HG02610 (cell line): ENCODE measurements at regions not wholly inside any gene's neighbourhood (a gene's known extent, or its start where the extent isn't known, plus 50 kb on each side); places are given as distances from the start of the nearest gene placed in this dataset.

Source experiments
- ATAC-seq: cut with Tn5 transposase; IDR thresholded peaks from one replicate; pipeline ENCODE4 v1.9.1; 2021; ENCODE audit warnings: mild to moderate bottlenecking, moderate library complexity; ENCODE audit not compliant: unreplicated experiment

DNA sequence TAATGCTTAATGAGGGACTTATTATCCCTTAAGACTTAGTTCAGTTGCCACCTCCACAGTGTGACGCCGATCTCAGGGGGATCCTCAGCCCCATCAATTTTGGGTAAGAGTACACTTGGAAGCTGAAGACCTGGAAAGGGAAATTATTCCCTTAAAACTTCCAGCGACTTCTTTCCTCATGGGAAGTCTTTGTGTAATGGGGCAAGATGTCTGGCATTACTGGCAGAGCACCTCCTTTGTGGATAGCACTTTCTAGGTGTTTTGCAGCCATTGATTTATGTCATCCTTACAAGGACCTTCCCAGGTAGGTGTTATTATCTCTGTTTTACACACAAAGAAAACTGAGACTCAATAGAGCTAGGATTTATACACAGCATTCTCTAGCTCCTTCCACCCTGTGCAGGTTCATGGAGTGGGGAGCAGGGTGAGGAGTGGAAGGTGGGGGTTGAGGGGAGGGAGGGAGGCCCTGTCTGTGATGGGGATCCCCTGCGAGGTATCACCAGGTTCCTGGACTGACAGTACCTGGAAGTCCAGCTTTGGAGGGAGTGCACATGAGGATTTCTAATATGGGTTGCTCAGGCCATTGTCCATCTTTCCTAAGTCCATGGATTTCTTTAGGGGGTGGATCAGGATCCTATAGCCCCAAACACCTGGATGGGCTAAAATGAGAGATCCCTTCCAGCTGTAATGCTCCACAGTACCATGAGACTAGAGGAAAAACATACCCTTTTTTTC lies 79.4 kb downstream of the MYCN start:
- no peak for ATAC-seq

DNA sequence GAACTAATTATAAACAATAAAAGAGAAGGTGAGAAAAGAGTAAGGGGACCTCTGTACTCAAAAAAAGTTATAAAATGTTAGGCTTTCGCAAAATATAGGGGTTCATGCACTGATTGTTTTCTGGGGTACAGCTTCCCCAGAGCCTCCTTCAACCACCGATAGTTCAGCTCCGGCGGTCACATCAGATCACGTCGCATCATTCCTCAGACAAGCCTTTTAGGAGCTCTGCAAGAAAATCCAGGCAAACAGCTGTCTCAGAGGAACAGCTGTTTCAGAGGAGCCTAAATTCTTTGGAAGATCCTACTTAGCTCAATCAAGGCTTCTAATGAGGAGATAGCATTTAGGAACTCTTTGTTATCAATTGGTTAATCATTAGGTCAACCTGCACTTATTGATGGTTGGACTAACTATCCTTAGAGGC lies 78.7 kb downstream of the MYCN start:
- no peak for ATAC-seq

DNA sequence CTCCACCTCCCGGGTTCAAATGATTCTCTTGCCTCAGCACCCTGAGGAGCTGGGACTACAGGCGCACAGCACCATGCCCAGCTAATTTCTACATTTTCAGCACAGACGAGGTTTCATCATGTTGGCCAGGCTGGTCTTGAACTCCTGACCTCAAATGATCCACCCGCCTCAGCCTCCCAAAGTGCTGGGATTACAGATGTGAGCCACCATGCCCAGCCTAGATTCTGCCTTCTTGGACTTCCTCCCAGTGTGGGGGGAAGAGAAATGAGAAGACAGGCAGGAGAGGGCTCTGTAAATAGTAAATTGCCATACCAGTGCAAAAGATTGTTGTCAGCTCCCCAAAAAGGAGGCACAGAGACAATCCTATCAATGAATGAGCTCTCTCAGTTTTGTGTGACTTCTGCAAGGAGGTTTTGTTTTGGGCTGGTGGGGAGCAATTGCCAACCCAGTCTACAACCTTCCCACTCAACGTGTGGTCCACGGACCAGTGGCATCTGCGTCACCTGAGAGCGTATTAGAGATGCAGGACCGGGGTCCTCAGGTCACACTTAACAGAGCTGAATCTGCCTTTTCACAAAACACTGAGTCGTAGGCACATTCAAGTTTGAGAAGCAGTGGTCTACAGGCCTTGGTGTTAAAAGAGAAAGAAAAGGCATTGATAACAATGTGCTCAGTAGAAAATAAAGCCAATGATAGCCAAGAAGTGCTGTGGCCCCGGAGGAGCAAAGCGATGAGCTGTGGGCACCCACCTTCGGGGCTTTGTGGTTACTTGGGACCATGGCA lies 78.1 kb downstream of the MYCN start:
- ATAC-seq: no peak

DNA sequence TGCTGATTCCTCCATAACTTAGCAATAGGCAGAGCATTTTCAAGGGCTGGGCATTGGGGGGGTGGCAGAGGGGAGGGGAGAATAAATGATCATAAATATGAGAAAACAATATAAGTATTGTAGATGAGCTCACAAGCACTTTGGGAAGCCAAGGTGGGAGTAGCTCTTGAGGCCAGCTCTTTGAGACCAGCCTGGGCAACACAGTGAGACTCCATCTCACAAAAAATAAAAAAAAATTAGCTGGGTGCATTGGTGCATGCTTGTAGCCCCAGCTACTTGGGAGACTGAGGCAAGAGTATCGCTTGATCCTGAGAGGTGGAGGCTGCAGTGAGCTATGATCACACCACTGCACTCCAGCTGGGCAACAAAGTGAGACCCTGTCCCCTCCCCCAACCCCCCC lies 75.9 kb downstream of the MYCN start:
- no peak for ATAC-seq

DNA sequence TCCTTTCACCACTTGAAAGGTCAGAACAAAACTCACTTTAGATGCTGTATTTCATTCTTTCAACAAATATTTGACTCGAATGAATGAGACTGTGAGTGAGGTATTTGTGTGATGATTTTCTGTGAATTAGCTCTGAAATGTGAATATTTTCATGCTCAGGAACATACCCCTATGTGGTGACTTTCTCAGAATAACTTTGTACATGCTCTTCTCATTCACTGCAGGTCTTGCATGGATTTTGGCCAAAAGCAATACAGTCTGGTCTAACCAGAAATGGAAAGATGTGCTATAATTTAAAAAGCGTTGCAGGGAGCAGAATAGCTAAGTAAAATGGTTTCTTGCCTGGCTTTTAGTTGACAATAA lies 75.5 kb downstream of the MYCN start:
- no peak for ATAC-seq

DNA sequence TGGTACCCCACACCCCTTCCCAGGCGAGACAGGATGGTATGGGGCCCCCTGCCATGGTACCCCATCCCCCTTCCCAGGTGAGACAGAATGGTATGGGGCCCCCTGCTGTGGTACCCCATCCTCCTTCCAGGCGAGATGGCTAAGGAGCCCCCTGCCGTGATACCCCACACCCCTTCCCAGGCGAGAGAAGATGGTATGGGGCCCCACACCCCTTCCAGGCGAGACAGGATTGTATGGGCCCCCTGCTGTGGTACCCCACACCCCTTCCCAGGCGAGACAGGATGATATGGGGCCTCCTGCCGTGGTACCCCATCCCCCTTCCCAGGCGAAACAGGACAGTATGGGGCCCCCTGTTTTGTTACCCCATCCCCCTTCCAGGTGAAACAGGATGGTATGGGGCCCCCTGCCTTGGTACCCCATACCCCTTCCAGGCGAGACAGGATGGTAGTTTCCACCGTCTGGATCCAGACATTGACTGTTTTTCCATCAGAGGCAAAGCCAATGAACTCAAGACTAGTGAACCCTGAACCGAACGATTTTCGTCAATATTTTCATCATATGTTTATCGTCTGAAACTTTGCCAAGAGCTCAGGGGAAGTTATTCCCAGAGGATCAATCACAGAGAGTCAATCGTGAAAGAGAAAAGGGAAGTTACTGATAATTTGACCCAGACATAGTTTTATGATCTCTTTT lies 75.0 kb downstream of the MYCN start:
- ATAC-seq: no peak

DNA sequence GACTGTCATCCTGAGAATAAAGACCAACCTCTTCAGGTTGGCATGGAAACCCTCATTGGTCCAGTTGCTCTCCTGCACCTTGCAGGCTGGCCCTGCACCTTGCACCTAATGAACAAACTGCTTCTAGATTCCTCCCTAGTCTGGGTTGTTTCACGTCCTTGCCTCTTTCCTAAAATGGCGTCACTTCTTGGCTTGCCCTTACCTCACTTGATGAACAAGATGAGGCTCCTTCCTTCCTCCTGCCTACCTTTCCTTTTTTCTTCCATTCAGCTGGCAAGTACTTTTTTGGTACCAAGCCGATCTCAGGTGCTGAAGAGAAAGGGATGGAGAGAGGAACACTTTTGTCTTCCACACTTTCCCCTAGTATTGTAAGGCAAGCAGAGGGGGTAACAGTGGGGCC lies 74.5 kb downstream of the MYCN start:
- no peak for ATAC-seq

DNA sequence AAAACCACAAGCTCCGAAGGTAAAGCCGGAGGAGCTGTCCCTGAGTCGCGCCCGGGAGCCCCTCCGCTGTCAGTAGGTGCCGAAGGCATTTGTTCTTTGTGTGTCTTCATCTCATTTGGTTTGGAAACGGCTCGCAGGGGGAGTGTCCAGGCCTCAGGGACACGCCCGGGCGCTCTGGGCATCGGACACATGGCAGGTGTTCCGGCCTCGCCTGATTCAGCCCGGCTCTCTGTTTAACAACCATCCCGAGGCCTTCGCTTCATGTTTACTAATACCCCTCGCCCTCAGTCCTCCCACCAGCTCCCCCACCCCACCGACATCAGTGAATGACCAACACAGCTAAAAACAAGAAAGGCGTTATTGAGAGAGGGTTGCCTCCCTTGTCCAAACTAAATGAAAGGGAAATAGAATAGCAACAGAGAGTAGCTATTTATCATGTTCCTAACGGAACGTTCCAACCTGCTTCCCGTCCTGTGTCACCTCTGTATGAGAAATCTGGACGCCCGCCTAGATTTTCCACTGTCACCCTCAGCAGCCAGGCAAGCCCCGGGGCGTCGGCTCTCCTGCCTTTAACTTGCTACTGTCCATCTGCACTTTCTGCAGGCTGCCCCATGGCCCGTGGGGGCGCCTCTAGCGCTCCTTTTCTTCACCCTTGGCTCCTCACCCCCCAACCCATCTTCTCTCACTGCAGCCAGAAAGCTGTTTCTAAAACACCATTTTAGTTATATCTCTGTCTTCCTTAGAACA lies 73.9 kb downstream of the MYCN start:
- ATAC-seq: no peak

DNA sequence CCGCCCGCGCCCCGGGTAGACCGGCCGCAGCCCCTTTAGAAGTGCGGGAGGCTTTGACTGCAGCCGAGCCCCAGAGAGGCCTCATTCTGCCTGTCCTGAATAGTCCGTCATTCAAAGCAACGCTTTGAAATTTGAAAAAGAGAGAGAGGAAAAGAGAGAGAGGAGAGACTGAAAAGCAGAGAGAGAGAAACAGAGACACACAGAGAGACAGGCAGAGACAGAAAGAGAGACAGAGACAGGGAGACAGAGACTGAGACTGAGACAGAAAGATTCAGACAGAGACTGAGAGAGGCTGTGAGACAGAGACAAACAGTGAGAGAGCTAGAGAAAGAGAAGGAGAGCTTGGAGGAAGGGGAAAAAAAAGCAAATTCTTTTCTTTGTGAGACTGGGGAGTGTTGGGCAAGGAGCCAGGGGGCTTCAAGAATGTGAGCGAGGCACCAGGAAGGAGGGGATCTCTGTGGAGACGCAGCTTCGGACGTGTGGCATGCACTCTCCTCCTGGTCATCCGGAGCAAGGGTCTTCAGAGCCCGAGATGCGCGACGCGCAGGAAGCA lies 73.1 kb downstream of the MYCN start:
- ATAC-seq: no peak

DNA sequence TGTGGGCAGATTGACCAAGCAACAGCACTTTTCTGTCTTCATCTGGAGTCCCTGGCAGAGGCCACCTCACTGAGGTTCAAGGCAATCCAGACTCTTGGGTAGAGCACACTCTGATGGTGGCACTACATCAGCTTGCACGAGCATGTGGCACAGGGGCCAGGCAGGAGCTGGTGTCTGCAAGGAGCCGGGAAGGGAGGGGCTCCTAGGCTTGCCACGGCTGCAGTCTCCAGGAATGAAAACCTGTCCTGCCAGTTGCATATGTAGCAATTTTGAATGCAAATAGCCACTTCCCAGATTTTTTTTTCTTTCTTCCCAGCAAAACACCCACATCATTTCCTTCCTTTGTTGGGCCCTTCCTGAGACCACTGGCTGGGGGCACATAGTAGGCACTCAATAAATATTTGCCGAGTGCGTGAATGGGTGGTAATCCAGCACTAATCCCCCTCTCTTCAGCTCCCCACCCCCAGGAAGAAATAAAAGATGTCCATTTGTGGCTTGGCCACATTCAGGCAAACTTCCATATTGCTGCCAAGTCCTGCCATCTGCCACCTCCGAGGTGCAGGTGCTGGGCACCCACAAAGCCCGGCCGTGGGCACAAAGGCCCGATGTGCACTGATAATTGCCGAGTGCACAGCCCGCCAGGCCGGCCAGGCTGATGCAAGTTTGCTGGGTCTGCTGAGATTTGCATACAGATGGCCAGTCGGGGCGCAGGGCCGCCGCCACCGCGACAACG lies 72.4 kb downstream of the MYCN start:
- no peak for ATAC-seq

DNA sequence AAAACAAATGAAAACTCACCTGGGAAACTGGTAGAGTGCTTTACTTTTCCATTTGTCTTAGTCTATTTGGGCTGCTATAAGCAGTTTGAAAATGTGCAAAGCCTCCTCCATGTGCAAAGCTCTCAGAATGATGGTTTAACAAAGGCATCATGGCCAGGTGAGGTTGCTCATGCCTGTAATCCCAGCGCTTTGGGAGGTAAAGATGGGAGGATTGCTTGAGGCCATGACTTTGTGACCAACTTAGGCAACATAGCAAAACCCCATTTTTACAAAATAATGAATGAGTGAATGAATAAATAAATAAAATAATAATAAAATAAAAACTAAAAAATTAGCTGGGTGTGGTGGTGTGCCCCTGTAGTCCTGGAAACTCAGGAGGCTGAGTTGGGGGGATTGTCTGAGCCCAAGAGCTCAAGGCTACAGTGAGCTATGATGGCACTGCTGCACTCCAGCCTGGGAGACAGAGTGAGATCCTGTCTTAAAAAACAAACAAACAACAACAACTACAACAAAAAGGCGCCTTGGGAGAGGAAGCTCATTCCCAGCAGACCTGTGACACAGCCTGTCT lies 71.8 kb downstream of the MYCN start:
- ATAC-seq: no peak

DNA sequence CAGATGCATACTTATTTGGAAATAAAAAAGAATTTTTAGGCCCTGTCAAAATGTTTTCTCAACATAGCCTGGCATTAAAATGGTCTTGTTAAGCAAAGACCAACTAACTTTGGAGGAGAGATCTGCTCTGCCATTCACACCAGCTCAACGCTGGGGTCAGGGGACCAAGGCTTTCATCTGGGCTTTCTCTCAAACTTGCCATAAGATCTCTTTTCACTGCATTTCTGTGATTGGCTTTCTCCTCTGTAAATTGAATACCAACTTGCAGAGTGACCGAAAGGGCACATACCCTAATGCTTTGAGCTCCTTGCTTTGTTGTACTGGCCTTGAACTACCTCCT lies 71.2 kb downstream of the MYCN start:
- no peak for ATAC-seq

DNA sequence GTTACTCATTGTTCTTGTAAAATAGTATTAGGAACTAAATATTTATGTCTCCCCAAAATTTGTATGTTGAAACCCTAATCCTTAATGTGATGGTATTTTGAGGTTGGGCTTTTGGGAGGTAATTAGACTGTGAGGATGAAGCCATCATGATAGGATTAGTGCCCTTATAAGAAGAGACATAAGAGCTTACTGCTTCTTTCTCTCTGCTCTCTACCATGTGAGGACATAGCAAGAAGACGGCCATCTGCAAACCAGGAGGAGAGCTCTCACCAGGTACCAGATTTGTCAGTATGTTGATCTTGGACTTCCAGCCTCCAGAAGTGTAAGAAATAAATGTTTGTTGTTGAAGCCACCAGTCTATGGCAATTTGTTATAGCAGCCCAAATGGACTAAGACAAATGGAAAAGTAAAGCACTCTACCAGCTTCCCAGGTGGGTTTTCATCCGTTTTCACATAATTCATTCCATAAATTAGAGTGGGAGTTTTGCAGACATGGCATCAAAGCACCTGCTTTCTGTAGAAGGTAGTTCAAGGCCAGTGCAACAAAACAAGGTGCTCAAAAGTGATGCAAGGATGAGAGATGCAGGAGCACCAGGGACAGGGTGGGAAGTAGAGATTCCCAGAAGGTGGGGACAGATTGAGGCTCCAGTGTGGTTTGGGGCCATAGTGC lies 70.7 kb downstream of the MYCN start:
- no peak for ATAC-seq

DNA sequence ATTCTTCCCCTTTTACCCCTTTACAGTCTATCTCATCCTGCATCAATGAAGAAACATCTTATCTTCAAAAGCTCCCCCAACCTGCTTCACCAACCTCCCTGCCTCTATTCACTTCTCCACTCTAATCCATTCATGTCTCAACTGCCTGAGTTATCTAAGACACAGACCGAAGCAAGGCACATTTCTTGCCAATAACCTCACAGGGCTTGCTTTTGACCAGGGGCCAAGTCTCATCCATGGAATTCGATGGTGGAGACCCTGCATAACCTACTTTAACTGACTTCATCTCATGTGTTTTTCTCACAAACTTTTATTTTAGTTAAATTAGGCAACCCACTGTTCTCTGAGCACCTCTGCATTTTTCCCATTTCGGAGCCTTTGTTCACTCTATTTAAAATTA lies 69.7 kb downstream of the MYCN start:
- ATAC-seq: no peak

DNA sequence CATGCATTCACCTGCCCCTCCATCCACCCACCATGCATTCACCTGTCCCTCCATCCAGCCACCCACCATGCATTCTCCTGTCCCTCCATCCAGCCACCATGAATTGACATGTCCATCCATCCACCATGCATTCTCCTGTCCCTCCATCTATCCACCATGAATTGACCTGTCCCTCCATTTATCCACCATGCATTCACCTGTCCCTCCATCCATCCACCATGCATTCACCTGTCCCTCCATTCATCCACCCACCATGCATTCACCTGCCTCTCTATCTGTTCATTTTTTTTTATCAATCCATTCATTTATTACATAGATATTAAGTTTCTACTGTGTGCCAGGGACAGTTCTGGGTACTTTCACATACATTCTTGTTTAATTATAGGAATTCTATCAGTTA lies 69.2 kb downstream of the MYCN start:
- ATAC-seq: no peak

DNA sequence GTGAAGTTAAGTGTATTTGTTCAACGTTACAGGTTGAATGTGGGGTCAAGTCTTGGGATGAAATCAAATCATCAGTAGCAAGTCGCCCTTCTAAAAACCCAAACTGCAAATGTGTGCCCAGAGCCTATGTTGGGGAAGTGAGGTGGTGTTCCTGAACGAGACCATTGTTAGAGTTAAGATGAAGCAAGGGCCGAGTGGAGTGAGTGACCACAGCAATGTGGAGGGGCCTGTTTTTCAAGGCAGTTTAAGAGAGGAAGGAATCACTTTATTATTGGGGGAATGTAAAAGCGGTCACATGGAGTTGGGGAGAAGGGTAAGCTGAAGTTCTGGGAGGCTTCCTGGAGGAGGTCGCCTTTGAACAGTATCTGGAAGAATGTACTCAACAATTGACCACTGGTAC lies 68.5 kb downstream of the MYCN start:
- no peak for ATAC-seq

DNA sequence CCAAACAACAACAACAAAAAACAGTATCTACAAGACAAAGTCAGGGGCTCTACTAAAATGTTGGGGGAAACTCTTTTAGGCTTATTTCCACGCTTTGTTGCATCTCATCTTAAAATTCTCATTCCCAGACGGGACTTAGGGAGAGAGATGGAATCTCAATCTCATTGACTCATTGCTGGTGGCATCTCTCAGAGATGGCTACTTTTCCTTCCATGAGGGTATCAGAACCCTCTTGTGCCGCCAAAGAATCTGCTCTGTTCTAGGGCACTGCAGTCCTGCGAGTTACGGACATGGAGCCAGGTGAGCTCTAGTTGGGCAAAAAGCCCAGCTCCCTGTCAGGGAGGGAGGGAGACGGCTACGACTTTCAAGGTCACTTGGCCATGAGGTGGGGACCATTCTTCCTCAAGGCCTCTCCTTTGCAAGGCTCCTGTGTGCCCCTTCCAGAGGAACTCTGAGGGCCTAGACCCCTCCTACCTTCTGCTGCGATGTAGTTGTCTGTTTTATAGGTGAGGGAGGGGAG lies 68.0 kb downstream of the MYCN start:
- ATAC-seq: no peak

DNA sequence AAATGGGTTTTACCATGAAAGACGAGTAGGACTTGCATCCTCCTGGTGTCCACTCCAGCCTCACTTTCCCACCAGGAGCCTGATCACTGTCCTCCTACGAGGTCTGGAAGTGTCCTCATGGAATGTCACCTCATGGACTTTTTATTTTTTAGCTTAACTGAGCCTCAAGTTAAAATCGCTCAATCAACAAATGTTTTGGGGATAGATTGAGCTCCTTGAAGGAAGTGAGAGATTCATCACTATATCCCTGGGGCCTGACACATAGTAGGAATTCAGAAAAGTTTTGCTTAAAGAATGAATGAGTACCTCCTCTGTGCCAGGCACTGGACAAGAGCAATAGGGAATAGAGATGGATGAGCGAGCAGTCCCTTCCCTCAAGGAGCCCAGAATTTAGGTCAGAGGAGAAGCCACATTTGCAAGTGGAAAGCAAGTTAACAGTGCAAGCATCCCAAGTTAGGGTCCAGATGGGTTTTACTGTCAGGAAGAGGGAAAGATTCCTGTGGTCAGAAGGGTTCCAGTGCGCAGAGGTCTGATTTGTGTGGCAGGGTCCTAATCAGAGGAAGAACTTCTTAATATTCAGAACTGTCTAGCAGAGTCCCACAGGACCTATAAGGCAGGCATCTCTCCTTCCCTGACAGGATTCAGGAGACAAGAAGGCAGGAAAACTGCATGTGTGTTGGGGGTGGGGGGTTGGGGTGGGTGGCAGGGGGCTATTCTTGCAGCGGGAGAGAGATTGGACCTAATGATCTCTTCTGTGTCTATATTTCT lies 67.0 kb downstream of the MYCN start:
- ATAC-seq: no peak
